ENCODE measurements at regions not wholly inside any gene's neighbourhood (a gene's known extent, or its start where the extent isn't known, plus 50 kb on each side); places are given as distances from the start of the nearest gene placed in this dataset.

- no peak for TF ChIP-seq CTCF (conservative IDR thresholded peaks at IDR 0.05)
- TF ChIP-seq EZH2 (IDR thresholded peaks at IDR 0.05; ENCODE audit: low read depth), result no peak
Measured at GRCh38 chr2:180061546-180061945, 54.4 kb upstream of the CWC22 start.
